GM12872 (cell line): ENCODE measurements at regions not wholly inside any gene's neighbourhood (a gene's known extent, or its start where the extent isn't known, plus 50 kb on each side); places are given as distances from the start of the nearest gene placed in this dataset.

Source experiments
- TF ChIP-seq, protein P1 (sequence below): IDR thresholded peaks from 3 replicates; pipeline ENCODE4 v1.5.1; 2011; ENCODE audit warnings: low read depth, mild to moderate bottlenecking, low read length, moderate library complexity; ENCODE audit not compliant: insufficient read depth

DNA sequence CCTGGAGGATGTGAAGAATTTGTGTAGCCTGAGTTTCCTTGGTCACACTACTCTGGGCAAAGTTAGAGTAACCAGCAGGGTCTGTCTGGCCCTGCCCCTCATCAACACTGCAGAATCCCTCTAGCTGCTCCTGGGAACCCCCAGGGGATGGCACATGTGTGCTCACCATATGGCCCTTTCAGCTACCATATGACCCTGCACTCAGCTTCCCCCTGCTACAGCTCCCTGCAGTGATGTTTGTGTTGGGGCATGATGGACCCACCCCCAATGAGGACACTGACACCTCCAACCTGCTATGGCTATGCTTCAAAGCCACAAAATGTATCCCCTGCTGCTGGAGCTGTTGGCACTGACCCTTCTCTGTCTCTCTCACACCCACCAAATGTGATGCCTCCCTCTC, 152.7 kb downstream of the SNX18 start:
- TF ChIP-seq, protein P1, sequence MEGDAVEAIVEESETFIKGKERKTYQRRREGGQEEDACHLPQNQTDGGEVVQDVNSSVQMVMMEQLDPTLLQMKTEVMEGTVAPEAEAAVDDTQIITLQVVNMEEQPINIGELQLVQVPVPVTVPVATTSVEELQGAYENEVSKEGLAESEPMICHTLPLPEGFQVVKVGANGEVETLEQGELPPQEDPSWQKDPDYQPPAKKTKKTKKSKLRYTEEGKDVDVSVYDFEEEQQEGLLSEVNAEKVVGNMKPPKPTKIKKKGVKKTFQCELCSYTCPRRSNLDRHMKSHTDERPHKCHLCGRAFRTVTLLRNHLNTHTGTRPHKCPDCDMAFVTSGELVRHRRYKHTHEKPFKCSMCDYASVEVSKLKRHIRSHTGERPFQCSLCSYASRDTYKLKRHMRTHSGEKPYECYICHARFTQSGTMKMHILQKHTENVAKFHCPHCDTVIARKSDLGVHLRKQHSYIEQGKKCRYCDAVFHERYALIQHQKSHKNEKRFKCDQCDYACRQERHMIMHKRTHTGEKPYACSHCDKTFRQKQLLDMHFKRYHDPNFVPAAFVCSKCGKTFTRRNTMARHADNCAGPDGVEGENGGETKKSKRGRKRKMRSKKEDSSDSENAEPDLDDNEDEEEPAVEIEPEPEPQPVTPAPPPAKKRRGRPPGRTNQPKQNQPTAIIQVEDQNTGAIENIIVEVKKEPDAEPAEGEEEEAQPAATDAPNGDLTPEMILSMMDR: no peak

DNA sequence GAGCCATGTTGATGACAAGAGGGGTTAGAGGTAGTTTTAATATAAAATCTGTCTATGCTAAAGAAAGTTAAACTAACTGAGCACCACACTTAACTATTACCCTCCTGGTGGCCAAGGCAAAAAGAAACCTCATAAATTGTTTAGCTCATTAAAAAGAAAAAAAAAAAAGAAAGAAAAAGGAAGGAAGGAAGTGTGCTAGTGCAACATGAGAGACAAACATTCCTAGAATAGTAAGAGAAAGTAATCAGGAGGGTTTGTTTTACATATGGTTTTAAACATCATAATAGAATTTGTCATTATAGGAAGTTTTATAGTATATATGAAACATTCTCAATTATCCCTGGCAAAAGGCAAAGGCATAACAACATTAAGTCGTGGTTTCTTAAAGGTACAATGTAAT, 152.3 kb downstream of the SNX18 start:
- TF ChIP-seq, protein P1: no peak

DNA sequence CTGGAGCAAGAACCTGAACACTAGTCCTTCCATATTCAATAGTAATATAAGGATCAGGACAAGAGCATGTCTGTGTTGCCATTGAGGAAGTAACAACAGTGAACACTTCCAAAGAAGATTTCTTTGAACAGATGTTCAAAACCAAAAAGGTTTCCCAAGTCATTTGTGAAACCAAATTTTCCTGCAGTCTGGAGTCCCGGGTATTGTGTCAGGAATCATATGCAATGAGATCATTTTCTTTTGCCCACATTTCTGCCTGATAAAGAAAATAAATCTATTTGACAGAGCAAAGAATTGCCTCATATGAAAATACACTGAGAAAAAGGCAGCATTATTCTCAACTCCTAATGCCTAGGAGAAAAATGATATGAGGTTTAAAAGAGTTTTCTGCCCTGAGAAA, 151.7 kb downstream of the SNX18 start:
- TF ChIP-seq, protein P1: no peak

DNA sequence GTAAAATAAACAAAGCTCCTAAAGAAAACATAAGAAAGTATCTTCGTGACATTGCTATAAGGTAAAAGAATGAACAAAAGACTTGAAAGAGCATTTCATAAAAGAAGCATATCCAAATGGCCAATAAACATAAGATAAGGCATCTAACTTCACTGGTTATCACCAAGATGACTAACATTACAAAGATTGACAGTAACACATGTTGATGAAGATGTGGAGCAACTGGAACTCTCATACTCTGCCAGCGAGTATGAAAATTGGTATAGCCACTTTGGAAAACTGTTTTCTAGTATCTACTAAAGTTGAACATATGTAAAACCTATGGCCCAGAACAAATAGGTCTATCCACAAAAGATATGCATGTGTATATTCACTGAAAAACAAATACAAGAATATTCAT, 150.5 kb downstream of the SNX18 start:
- TF ChIP-seq, protein P1: no peak

DNA sequence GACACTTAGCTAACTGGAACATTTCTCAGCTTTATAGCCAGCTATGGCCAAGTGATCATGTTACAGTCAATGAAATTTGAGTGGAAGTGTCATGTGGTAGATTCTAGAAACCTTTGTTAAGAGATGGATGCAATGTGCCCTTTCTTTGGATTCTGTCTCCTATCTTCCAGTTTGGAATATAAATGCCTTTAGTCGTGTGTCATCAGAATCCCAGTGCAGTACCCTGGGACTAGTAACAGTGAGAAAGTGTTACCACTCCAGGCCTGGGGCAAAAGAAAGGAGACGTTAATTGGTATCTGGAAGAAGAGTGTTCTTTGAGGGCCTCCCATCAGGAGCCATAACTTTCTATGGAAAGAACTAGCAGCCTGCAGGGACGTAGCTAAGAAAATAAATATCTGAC, 149.6 kb downstream of the SNX18 start:
- TF ChIP-seq, protein P1: no peak

DNA sequence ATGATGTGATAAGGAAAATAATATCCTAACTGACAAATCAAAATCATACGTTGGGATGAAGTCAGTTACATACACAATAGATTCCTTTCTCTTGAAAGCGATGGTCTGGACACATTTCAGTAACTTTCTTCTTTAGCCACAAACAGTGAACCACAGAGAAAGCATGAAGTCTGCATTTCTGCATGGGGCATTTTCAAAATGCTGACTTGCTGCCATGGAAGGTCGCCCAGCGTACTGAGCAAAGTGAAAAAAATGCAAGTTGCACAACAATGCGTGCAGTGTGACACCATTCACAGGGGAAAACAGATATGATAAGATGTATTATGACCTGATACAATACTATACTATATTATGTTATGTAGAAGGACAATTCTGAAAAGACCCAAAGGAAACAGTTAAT, 146.3 kb downstream of the SNX18 start:
- TF ChIP-seq, protein P1: no peak

DNA sequence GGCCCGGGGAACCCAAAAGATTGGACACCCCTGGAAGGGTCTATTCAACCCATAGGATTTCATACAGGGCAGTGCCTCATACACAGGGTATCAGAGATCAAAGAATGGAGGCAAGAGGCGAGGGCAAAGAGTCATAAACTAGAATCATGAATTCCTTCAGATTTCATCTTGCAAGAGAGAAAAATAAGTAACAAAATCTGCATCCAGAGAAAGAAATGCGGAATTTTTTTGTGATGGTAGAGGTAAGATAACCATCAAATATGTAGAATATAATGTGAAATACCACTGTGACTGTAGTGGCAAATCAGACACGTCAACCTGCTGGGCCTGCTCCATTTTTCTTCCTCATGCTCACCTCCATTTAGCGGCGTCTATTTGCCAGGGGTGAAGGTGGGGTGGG, 143.6 kb downstream of the SNX18 start:
- TF ChIP-seq, protein P1: no peak

DNA sequence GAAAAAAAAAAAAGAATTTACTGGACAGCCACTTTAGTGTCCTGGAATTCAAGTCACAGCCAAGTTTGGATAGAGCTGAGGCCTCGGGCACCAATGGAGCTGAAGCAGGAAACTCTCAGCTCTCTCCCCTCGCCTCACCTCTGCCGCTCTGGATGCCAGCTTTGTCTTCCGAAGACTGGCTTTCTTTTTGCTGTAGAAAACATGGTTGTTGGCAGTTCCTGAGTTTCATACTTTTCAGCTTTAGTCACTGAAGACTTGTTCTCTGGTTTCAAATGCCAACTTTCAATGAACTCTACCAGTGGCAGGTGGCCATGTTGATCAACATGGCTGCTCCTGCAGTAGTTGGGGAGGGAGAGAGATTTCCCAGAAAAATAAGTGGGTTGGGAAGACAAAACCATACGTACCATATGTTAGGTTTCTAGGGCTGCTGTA, 142.2 kb downstream of the SNX18 start:
- TF ChIP-seq, protein P1: no peak
